ENCODE measurements at regions not wholly inside any gene's neighbourhood (a gene's known extent, or its start where the extent isn't known, plus 50 kb on each side); places are given as distances from the start of the nearest gene placed in this dataset.

DNA sequence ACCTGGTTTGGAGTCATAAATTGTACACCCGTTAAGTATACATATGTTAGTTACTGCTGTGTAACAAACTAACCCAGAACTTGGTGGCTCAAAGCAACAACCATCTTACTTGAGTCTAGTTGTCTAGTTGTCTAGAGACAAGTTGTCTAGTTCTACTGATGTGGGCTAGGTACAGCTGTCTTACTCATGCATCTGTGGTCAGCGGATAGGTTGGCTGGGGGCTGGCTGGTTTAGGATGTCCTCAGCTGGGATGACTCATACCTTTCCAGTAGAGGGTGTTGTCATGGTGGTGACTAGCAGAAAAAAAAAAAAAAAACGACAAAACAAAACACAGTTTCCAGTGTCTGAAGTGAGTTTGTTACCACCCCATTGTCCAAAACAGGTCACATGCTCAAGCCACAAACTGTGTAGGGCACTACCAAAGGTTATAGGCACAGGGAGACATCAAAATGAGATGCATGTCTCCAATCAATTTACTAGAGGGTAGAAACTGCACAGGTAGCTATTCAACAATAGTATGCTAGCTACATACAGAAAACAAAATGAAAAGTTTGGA, 680.3 kb downstream of the MED13L start:
- TF ChIP-seq CTCF (conservative IDR thresholded peaks at IDR 0.05 in 1 of 2, IDR thresholded peaks at IDR 0.05 in 1 of 2; ENCODE audit: low read depth in 1 of 2, low read length in 2 of 2) (no peak), EZH2 (IDR thresholded peaks at IDR 0.05; ENCODE audit: low read length, missing control alignments) (no peak)

Measured in fibroblast of lung (primary cell).